SU-DHL-6 (cell line): ENCODE measurements at regions not wholly inside any gene's neighbourhood (a gene's known extent, or its start where the extent isn't known, plus 50 kb on each side); places are given as distances from the start of the nearest gene placed in this dataset.

Experiments used
- H2AFZ ChIP-seq: fragments of 200-600 bp; sonication (generic); 2 replicates; pipeline ENCODE4 v1.6.1; 2014; ENCODE audit warnings: low read depth, mild to moderate bottlenecking, moderate library complexity, mixed read lengths, antibody characterized with exemption, low read length; ENCODE audit not compliant: severe bottlenecking
- H3F3A ChIP-seq: fragments of 200-600 bp; shearing (Covaris generic); 2 replicates; pipeline ENCODE4 v1.6.0; 2016; ENCODE audit warnings: antibody characterized with exemption, mild to moderate bottlenecking; ENCODE audit not compliant: insufficient read depth
- H3K27ac ChIP-seq: fragments of 200-600 bp; sonication (generic); 2 replicates; pipeline ENCODE4 v1.5.1; 2016; ENCODE audit warnings: low read depth, mild to moderate bottlenecking, low read length, moderate library complexity, mixed read lengths
- H3K27me3 ChIP-seq: fragments of 200-600 bp; sonication (generic), shearing (Covaris generic); 2 replicates; pipeline ENCODE4 v1.6.0; 2014; ENCODE audit warnings: mild to moderate bottlenecking, low read length
- H3K36me3 ChIP-seq: fragments of 200-600 bp; sonication (generic); 2 replicates; pipeline ENCODE4 v1.6.1; 2014; ENCODE audit warnings: mild to moderate bottlenecking, low read length, mixed read lengths
- H3K4me2 ChIP-seq: fragments of 300-600, 200-600 bp; shearing (Covaris generic), sonication (generic); 2 replicates; pipeline ENCODE4 v1.6.0; 2014; ENCODE audit warnings: low read length, low read depth, mild to moderate bottlenecking; ENCODE audit not compliant: poor library complexity, severe bottlenecking
- H3K4me3 ChIP-seq: fragments of 200-600 bp; sonication (generic); 2 replicates; pipeline ENCODE4 v1.5.1; 2014; ENCODE audit warnings: antibody characterized with exemption, low read length, mild to moderate bottlenecking, mixed read lengths; ENCODE audit not compliant: insufficient read depth, poor library complexity, severe bottlenecking
- H3K79me2 ChIP-seq: fragments of 200-600 bp; sonication (generic); 2 replicates; pipeline ENCODE4 v1.6.1; 2014; ENCODE audit warnings: mild to moderate bottlenecking, low read length, moderate library complexity; ENCODE audit not compliant: insufficient read depth
- H3K9ac ChIP-seq: fragments of 200-600 bp; sonication (generic); 2 replicates; pipeline ENCODE4 v1.7.0; 2014; ENCODE audit warnings: mild to moderate bottlenecking, low read length
- H3K9me2 ChIP-seq: fragments of 200-600 bp; sonication (generic); replicated peaks from 2 replicates; pipeline ENCODE4 v1.6.1; 2014; ENCODE audit warnings: low read length; ENCODE audit not compliant: insufficient read depth
- H3K9me3 ChIP-seq: fragments of 200-600 bp; sonication (generic); 2 replicates; pipeline ENCODE4 v1.6.1; 2014; ENCODE audit warnings: low read length, mixed read lengths; ENCODE audit not compliant: insufficient read depth
- H4K20me1 ChIP-seq: fragments of 200-600 bp; sonication (generic); 2 replicates; pipeline ENCODE4 v1.6.1; 2014; ENCODE audit warnings: low read depth, mild to moderate bottlenecking, antibody characterized with exemption, low read length, moderate library complexity, mixed read lengths
- CTCF ChIP-seq: fragments of 200-600 bp; sonication (generic); IDR thresholded peaks from one replicate; pipeline ENCODE4 v1.5.1; 2017; ENCODE audit warnings: antibody characterized with exemption, mild to moderate bottlenecking, low read length, moderate library complexity; ENCODE audit not compliant: insufficient read depth, poor library complexity, severe bottlenecking
- EZH2phosphoT487 ChIP-seq: fragments of 200-600 bp; sonication (generic), shearing (Covaris generic); conservative IDR thresholded peaks from 2 replicates; pipeline ENCODE4 v1.6.1; 2018; ENCODE audit warnings: mild to moderate bottlenecking, antibody characterized with exemption, low read length, moderate library complexity, mixed read lengths

- no peak overlapping the region for H3K9ac ChIP-seq
- no peaks in the 10 kb centered on the region for H3K27me3 ChIP-seq
- H3K79me2 ChIP-seq: no peaks in the 10 kb centered on the region
- no peak overlapping the region for H3K4me2 ChIP-seq
- no peaks in the 10 kb centered on the region for H3K36me3 ChIP-seq
- TF ChIP-seq CTCF (no peak), EZH2phosphoT487 (no peak)
- no peaks in the 10 kb centered on the region for H3F3A ChIP-seq
- no peak overlapping the region for H3K27ac ChIP-seq
- H3K9me2 ChIP-seq: no peaks in the 10 kb centered on the region
- H3K9me3 ChIP-seq: no peaks in the 10 kb centered on the region
- no peak overlapping the region for H3K4me3 ChIP-seq
- H4K20me1 ChIP-seq: no peaks in the 10 kb centered on the region
- H2AFZ ChIP-seq: no peak overlapping the region
Observed at GRCh38 chr19:29044037-29044436, 168.9 kb downstream of the UQCRFS1 start.

GRCh38 chr19:29042450-29042849 is 170.5 kb downstream of the UQCRFS1 start:
- Histone ChIP-seq H3K9me2 (no peaks in the 10 kb centered on the region), H3F3A (no peaks in the 10 kb centered on the region), H3K27me3 (no peaks in the 10 kb centered on the region), H2AFZ (no peak overlapping the region), H3K4me3 (no peak overlapping the region), H3K9me3 (no peaks in the 10 kb centered on the region), H4K20me1 (no peaks in the 10 kb centered on the region), H3K9ac (no peak overlapping the region), H3K4me2 (no peak overlapping the region), H3K27ac (no peak overlapping the region), H3K36me3 (no peaks in the 10 kb centered on the region), H3K79me2 (no peaks in the 10 kb centered on the region)
- TF ChIP-seq EZH2phosphoT487 (no peak), CTCF (no peak)

- Histone ChIP-seq H3K4me3 (no peak overlapping the region), H3K36me3 (no peaks in the 10 kb centered on the region), H3K27ac (no peak overlapping the region), H3K9ac (no peak overlapping the region), H3K79me2 (no peaks in the 10 kb centered on the region), H2AFZ (no peak overlapping the region), H4K20me1 (no peaks in the 10 kb centered on the region), H3K9me3 (no peaks in the 10 kb centered on the region), H3K4me2 (no peak overlapping the region), H3K9me2 (no peaks in the 10 kb centered on the region), H3F3A (no peaks in the 10 kb centered on the region), H3K27me3 (no peaks in the 10 kb centered on the region)
- TF ChIP-seq CTCF (no peak), EZH2phosphoT487 (no peak)
Observed at GRCh38 chr19:29040951-29041350, 172.0 kb downstream of the UQCRFS1 start.
